GM21529 (cell line): ENCODE measurements at regions not wholly inside any gene's neighbourhood (a gene's known extent, or its start where the extent isn't known, plus 50 kb on each side); places are given as distances from the start of the nearest gene placed in this dataset.
"Not testable (repeated sequence)": the region's sequence is repeated elsewhere in the genome, so short reads cannot be mapped to it uniquely, and the experiment has no call there.

Experiments used
- ATAC-seq: cut with Tn5 transposase; IDR thresholded peaks from one replicate; pipeline ENCODE4 v1.9.1; 2021; ENCODE audit not compliant: unreplicated experiment

DNA sequence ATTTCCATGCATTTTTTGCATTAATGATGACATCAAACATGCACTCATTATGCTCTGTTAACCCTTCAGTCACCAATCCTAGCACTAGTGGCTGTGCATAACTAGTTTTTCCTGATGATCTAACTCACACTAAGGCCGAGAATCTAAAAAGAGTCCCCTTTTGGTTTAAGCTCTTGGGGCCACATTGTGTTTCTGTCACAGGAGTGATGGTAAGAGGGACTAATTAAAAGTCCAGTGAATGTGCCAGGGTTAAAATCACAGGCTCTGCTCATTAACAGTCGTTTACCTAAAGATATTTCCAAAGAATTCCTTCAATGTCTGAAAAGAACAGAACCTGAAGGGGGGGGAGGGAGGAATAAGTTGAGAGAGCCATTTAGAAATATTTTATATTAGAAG is 359.0 kb upstream of the ANKRD30A start:
- ATAC-seq = no peak

DNA sequence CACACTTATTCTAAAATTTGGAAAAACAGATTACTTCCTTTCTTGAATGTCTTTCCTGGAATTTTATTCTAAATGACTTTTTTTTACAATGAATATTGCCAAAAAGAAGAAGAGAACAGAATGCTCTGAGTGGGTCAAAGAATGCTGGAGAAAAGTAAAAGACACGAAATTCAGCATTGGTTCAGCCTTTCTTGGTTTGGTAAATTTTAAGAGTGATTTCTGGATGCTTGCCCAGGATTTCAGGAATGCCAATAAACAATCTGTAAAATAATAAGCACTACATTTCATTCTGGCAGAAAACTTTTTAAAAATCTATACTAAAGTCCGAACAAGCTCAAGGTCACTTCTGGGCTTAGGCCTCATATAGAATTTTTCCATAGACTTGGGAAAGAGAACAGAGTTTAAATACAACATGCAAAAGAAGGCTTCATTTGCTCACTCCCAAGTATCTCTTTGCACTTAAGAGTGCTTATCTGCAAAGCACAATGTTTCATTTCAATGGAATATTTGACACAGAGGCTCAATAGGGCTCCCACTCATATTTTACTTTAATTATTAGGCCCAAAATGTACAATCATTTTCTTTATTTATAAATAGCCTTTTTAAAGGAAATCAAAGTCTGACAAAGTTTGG is 359.5 kb upstream of the ANKRD30A start:
- ATAC-seq = no peak

DNA sequence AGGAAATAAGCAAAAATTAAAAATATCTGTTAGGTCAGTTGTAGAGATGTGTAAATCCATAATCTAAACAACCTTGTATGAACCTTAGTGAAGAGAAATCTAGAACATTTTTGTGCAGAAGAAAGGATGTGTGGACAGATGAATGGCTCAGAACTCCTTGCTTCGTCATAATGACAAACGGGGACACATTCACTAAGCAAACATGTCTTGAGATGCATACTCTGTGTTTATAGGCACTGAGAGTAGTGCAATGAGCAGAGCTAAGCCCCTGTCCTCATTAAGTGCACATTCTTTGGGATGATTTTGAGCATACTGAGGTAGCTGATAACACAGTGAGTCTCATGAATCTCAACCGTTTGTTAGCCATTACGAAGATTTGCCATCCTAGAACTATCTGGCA is 360.6 kb upstream of the ANKRD30A start:
- ATAC-seq = no peak

DNA sequence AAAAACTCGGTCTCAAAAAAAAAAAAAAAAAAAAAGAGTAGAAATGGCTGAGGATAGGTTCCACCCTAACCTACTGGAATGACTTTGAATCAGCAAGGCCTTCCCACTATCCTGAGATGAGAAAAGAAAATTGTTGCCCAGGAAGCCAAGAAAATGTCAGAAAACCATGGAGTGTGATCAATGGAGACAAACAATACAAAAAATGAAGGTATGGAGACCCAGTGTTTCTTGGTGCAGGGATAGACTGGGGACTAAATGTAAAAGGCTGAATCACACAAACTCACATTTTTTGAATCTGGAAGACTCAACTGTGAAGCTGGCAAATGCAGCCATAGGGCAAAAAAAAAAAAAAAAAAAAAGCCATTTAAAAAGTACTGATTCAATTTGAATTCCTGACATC is 364.3 kb upstream of the ANKRD30A start:
- ATAC-seq = no peak

DNA sequence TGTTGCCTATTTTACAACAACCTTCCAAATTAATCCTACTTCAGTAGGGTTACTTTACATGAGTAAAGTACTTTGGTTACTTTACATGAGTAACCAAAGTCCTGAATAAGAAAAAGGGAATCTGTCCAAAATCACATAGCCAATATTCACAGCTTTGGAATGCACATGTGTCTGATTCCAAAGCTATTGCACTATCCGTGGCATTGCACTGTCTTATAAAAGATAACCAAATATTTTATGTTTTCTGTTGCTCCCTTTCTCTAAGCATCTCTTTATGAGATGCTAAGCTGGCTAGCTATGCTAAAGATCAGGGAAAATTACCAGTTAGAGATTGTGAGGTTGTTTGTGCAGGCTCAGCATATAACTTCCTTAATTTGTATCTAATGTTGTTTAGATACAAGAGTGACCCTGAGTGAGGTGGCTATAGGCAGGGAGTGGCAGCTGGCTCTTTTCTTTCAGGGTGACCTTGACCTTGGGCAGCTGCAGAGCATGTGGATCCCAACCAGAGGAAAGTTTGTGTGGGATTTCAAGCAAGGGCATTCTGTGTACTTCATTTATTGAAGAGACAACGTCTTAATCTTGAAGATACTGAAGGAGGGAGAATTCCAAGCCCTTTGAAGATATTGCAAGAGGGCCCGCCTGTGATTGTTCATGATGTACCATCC is 366.1 kb upstream of the ANKRD30A start:
- no peak for ATAC-seq

DNA sequence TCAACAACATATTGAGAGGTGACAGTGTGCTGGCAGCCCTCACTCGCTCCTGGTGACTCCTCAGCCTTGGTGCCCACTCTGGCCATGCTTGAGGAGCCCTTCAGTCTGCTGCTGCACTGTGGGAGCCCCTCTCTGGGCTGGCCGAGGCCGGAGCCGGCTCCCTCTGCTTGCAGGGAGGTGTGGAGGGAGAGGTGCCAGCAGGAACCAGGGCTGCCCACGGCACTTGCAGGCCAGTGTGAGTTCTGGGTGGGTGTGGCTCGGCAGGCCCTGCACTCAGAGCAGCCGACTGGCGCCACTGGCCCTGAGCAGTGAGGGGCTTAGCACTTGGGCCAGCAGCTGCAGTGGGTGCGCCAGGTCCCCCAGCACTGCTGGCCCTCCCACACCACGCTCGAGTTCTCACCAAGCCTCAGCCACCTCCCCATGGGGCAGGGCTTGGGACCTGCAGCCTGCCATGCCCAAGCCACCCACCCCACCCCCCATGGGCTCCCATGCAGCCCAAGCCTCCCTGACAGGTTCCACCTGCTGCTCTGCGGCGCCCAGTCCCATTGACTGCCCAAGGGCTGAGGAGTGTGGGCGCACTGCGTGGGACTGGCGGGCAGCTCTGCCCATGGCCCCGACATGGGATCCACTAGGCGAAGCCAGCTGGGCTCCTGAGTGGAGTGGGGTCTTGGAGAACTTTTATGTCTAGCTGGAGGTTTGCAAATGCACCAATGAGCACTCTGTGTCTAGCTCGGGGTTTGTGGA is 377.1 kb upstream of the ANKRD30A start:
- ATAC-seq = no peak

DNA sequence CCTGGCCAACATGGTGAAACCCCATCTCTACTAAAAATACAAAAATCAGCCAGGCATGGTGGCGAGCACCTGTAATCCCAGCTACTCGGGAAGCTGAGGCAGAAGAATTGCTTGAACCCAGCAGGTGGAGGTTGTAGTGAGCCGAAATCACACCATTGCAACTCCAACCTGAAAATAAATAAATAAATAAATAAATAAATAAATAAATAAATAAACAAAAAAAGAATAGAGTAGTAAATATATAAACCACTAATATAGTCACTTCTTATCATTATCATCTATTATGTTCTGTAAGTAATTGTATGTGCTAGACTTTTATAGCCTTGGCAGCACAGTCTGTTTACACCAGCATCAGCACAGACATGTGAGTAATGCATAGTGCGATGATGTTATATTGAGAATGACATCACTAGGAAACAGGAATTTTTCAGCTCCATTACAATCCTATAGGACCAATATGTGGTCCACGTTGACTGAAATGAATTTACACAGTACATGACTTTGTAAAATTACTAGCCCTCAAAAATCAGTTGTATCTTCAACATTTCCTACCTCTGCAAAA is 385.4 kb upstream of the ANKRD30A start:
- no peak for ATAC-seq

DNA sequence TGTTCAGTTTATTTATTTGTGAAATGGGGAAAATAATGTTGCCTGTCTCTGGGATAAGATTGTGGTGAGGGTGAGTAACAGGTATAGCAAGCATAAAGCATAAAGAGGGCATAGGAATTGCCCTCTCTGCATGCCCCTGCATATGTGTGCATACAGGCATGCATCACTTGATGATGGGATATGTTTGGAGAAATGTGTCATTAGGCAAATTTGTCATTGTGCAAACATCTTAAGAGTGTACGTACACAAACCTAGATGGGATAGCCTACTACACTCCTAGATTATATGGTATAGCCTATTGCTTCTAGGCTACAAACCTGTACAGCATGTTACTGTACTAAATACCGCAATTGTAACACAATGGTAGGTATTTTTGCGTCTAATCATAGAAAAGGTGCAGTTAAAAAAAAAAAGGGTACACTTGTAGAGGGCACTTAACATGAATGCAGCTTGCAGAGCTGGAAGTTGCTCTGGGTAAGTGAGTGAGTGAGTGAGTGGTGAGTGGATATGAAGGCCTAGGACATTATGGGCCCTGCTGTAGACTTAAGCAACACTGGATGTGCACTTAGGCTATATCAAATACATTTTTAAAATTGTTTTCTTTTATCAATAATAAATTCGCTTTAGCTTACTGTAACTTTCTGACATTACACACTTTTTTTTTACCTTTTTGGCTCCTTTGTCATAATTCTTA is 386.5 kb upstream of the ANKRD30A start:
- ATAC-seq = no peak

DNA sequence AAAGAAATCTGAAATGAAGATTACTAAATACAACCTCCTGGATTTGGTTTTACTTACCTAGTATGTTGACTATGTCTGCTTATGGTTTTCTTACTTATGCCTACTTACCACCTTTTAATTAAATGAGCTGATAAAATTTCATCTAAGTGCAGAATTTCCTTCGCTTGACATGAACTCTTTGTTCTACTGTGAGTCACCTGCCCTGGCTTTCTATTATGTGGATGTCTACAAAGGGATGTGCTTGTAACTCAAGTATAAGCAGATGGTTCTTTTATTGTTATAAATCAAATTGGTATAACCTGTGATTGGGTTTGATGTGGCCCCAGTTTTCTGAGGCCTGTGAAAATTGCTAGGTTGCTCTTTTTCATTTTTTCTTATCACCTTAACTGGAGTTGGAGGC is 389.1 kb upstream of the ANKRD30A start:
- ATAC-seq = no peak

DNA sequence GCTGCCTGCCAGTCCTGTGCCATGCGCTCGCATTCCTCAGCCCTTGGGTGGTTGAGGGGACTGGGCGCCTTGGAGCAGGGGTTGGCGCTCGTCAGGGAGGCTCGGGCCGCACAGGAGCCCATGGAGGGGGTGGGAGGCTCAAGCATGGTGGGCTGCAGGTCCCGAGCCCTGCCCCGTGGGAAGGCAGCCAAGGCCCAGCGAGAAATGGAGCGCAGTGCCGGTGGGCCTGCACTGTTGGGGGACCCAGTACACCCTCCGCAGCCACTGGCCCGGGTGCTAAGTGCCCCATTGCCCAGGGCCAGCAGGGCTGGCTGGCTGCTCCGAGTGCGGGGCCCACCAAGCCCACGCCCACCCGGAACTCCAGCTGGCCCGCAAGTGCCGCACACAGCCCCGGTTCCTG is 390.8 kb upstream of the ANKRD30A start:
- not testable (repeated sequence) for ATAC-seq

DNA sequence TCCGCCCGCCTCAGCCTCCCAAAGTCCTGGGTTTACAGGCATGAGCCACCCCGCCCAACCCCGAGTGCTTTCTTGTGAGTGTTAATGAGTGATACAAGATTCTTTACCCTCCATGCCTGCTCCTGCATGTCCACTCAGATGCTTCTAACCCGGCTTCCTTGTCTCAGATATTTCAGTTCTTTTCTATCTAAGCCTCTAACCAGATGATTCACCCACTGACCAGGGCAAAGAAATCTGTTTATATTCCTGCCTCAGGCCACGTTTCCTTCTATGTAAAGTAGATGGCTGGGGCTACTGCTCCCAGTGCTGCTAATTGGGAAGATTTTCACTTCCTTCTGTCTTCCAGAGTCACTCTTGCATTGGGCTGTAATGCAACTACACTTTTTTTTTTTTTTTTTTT is 395.1 kb upstream of the ANKRD30A start:
- no peak for ATAC-seq

DNA sequence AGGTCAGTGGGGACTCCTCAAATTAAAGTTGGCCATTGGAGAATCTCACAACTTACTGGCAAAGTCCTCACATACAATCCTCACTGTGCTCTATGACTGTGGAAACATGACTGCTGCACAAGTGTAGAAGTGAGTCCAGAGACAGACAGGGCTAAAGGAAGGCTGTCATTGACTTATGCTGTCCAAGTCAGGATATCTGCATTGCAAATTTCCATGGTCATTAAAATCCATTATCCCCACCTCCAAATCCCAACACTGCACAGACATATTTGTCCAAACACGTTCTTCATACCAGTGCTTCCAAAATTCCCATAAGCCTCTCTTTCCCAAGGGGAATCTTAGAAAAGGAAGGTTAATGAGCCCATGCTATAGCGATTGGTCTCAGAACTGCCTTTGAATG is 396.8 kb upstream of the ANKRD30A start:
- ATAC-seq = no peak

DNA sequence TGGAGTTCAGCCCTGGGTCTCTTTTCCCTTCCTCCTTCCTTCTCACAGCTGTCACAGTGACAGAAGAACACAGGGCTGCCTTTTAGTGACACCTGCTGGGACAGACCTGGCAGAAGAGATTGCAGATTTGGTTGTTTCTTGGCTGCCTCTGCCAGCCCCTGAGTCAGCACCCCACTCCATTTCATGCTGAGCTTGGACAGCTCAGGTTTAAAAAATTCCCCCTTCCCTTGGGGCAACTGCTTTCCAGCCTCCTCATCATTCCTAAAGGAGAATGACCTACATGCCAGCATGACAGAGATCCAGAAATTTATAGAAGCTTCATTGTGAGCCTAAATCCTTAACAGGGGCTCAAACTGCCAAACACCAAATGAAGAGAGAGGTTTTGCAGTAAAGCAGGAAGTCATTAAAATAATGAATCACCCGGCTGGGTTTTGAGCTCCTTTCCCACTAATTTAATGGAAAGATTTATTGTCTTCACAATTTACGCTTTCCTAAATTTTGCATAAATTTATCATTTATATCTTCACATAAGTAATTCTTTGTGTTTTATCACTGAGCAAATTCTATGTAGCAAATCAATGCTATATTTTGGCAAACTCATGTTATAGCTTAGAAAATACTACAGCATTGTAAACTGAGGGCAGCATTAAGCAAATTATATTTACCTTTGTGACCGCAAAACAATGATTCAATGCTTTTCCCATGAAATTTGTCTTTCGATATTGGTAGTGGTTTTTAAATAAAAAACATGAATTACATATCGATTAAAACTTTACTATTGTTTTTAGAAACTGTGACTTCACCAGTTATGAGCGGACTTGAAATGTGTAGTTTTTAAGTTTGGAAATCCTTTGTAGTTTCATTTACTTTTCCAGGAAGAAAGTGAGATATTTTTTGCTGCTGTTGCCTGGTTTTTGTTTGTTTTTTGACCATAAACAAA is 399.5 kb upstream of the ANKRD30A start:
- no peak for ATAC-seq

DNA sequence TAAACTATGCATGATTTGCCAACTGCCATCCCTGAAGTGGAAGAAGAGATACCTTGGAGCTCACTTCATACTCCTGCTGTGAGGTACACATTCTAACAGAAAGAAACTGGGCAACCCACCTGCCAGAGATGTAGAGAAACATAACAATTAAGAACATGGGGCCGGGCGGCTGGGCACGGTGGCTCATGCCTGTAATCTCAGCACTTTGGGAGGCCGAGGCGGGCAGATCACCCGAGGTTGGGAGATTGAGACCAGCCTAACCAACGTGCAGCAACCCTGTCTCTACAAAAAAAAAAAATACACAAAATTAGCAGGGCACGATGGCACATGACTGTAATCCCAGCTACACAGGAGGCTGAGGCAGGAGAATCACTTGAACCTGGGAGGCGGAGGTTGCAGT is 402.6 kb upstream of the ANKRD30A start:
- ATAC-seq = no peak

DNA sequence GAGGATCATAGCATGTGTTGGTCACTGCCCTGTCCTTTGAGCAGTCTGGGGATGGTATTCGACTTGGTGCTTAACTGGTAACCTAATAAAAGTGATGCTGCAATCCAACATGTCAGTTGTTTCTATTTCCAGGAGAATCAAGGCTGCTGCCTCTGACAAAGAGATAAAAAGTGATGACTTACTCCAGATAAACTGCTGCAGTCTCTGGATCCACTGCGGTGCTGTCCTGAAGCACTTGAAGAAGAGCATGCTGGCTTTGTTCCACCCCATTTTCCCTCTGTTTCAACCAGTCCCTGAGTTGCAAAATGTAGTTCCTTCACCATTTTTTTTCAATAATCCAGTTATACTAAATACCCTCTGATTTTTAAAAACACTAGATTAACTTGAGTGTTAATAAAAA is 403.5 kb upstream of the ANKRD30A start:
- no peak for ATAC-seq

DNA sequence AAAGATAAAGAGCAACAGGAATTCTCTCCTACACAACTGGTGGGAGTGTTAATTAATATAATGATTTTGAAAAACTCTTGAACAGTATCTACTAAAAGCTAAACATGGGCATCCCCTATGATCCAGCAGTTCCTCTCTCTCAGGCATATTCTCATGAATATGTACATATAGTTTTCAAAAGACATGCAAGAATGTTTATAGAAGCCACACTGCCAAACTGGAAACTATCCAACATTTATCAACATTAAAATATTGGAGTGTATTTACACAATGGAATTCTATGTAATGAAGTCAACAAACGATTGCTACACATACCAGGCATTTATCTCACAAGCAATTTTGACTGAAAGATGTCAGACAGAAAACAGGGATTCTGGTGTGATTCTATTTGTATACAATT is 404.5 kb upstream of the ANKRD30A start:
- no peak for ATAC-seq

DNA sequence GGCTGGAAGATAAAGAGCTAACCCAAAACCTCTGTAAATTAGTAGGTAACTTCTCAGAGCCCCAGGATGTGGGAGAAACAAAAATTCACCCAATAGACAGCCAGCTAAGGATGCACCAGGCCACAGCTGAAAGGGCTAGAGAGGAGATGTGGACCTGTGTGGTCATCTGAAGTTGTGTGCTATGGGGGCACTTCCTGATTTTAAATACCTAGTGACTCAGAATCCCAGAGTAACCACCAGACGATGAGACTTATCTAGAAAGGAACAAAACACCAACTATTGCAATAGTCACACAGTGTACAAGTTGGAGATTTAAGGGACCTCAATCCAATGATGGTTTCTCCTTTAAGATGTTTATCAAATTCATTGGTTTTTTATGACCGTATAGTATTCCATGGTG is 408.3 kb upstream of the ANKRD30A start:
- no peak for ATAC-seq

DNA sequence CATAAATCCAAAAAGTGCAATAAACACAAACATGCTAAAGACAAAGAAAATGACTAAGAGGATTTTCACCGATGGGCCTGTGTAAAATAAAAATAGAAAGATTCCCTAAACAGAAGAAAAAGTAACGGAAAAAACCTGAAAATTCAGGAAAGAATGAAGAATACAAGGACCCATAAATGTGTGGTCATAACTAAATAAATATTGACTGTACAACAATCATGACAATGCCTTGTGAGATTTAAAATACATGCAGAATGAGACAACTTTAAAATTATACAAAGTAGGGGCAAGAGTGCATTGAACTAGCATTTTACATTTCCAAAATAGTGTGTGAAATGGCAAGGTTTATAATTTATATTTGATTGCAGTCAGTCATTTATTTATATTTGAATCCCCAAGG is 409.1 kb upstream of the ANKRD30A start:
- ATAC-seq = no peak

DNA sequence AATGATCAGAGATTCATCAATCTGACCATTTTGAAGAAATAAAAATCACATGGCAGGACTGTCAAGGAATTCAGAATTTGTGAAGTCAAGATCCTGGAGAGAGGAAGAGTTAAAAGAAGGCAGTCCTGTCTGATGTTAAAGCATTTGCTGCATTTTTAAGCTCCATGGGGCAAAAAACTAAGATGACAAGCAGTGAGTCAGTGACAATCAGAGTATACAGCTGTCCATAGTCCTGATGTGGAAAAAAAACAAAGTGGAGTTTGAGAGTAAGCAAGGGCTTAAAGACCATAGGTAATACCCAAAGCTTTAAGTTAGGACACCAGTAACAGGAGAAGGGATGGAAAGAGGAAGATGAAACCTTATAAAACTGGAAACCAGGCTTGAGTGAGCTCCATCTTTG is 412.7 kb upstream of the ANKRD30A start:
- ATAC-seq = no peak

DNA sequence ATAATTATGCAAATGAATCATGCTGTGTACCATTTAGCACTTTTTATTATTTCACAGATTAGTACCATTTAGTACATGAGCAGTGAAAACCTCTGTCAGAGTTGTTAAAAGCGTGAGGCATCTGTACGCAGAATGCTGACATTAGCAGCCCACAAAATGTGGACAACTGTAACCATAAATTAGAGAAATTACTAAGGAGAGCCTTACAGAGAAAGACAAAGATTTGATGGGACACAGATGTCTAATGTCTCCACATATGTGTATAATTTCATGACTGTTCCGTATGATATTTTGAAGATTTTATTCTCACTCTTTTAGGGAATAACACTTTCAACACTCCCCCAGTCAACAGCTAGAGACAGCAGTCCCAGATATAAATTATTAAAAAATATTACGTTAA is 414.0 kb upstream of the ANKRD30A start:
- no peak for ATAC-seq
